CD4-positive, alpha-beta T cell (primary cell): ENCODE measurements at regions not wholly inside any gene's neighbourhood (a gene's known extent, or its start where the extent isn't known, plus 50 kb on each side); places are given as distances from the start of the nearest gene placed in this dataset.
"Not testable (repeated sequence)": the region's sequence is repeated elsewhere in the genome, so short reads cannot be mapped to it uniquely, and the experiment has no call there.

Source experiments
- ATAC-seq: fragments of 200-7000 bp; cut with Tn5 transposase; one replicate; pipeline ENCODE4 v1.10.0; 2022; ENCODE audit warnings: mild to moderate bottlenecking; ENCODE audit not compliant: poor library complexity
- CTCF ChIA-PET: fragments of 350-600 bp; sonication (Branson Sonifier 250); formaldehyde crosslinking; loops from one replicate; lab custom pipeline; 2021; ENCODE audit warnings: antibody characterized with exemption, inconsistent platforms; lab: Charles Lee
- POLR2A ChIA-PET: fragments of 350-600 bp; sonication (Branson Sonifier 250); formaldehyde crosslinking; loops from one replicate; lab custom pipeline; 2021; ENCODE audit warnings: antibody characterized with exemption, inconsistent platforms; lab: Charles Lee
- DNase-seq, 14 experiments: peaks; one replicate each; pipeline ENCODE4 v3.0.0-alpha.2; 2013 to 2020; ENCODE audit warnings: mixed read lengths in 2 of 14
- H3K27ac ChIP-seq, 2 donors: one replicate each; pipeline versions ENCODE4 v1.5.1 to v1.7.0; 2013; ENCODE audit warnings: low read length in 2 of 2, low read depth in 1 of 2, mild to moderate bottlenecking in 1 of 2
- H3K27me3 ChIP-seq, 2 experiments: 1 replicate in 1 of 2; 2 replicates in 1 of 2; pipeline versions ENCODE4 v1.6.1 to v1.7.0; 2013; ENCODE audit warnings: low read length in 2 of 2, control low read depth in 1 of 2, mild to moderate bottlenecking in 1 of 2, moderate library complexity in 1 of 2; ENCODE audit not compliant: insufficient read depth in 2 of 2, control insufficient read depth in 1 of 2
- H3K36me3 ChIP-seq: one replicate; pipeline ENCODE4 v1.6.1; 2013; ENCODE audit warnings: low read length, control low read depth; ENCODE audit not compliant: insufficient read depth
- H3K4me1 ChIP-seq: one replicate; pipeline ENCODE4 v1.6.1; 2013; ENCODE audit warnings: low read length, control low read depth; ENCODE audit not compliant: insufficient read depth
- H3K4me3 ChIP-seq: one replicate; pipeline ENCODE4 v1.5.1; 2013; ENCODE audit warnings: mild to moderate bottlenecking, low read length, moderate library complexity
- H3K9me3 ChIP-seq, 2 experiments: 1 replicate in 1 of 2; 2 replicates in 1 of 2; pipeline versions ENCODE4 v1.6.1 to v1.7.0; 2013; ENCODE audit warnings: low read length in 2 of 2, mild to moderate bottlenecking in 2 of 2, control low read depth in 1 of 2, moderate library complexity in 1 of 2; ENCODE audit not compliant: control insufficient read depth in 1 of 2, insufficient read depth in 1 of 2
- H3K27ac Mint-ChIP-seq: one replicate; pipeline ENCODE4 v1.8.0; 2020; ENCODE audit warnings: mixed read lengths
- H3K27me3 Mint-ChIP-seq: one replicate; pipeline ENCODE4 v1.8.0; 2021; ENCODE audit warnings: mixed read lengths
- H3K36me3 Mint-ChIP-seq: one replicate; pipeline ENCODE4 v1.8.0; 2021; ENCODE audit warnings: low read depth, mixed read lengths
- H3K4me1 Mint-ChIP-seq: one replicate; pipeline ENCODE4 v1.8.0; 2021; ENCODE audit warnings: low read depth, mixed read lengths
- H3K4me3 Mint-ChIP-seq: one replicate; pipeline ENCODE4 v1.8.0; 2020; ENCODE audit warnings: mild to moderate bottlenecking, mixed read lengths
- H3K9me3 Mint-ChIP-seq: one replicate; pipeline ENCODE4 v1.8.0; 2020; ENCODE audit warnings: mixed read lengths
- intact Hi-C, 2 experiments: fragments of 100-400 bp; cut with DNase I in 1 of 2; cut with micrococcal nuclease in 1 of 2; formaldehyde crosslinking; loops; one replicate each; pipeline versions ENCODE4 v1.15.1 to v1.9.0; 2023 to 2025; cut with DNase I, micrococcal nuclease
- TF ChIP-seq, protein P1 (sequence below): fragments of 200-600 bp; IDR thresholded peaks from one replicate; pipeline ENCODE4 v1.8.0; 2022; ENCODE audit warnings: antibody characterized with exemption, mild to moderate bottlenecking

DNA sequence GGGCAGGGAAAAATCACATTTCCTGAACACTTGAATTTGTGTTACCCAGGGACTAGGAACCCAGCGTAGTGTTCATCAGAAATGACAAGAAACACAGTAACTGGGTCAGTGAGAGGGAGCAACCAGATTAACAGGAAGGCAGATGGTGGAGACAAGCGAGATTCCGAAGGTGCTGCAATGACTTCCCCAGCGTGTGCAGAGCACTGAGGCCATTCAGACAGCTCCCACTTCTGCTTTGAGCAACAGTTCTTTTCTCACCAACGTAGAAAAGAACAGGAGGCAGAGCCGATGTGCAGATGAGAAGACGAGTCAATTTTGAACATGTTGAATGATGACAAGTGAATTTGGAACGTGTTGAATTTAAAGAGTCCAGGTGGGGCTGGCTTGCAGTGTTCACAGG, 63.1 kb upstream of the IFNGR1 start:
- intact Hi-C loops = no loop called here
- Histone ChIP-seq H3K4me3 (no peak overlapping the region), H3K4me1 (no peaks in the 10 kb centered on the region), H3K36me3 (no peaks in the 10 kb centered on the region), H3K27ac (no peak overlapping the region), H3K9me3 (no peaks in the 10 kb centered on the region), H3K27me3 (no peaks in the 10 kb centered on the region)
- ChIA-PET POLR2A (no interaction called here), CTCF (no interaction called here)
- H3K27me3 Mint-ChIP-seq = peaks cover 30% of the 10 kb centered on the region
- no peak overlapping the region for H3K27ac Mint-ChIP-seq
- peaks cover under 1% of the 10 kb centered on the region for H3K9me3 Mint-ChIP-seq
- H3K4me3 Mint-ChIP-seq = no peak overlapping the region
- ATAC-seq (no peak), DNase-seq (peak in 2 of 14 experiments; percentile 15 to 21)
- H3K36me3 Mint-ChIP-seq = no peaks in the 10 kb centered on the region
- TF ChIP-seq, protein P1, sequence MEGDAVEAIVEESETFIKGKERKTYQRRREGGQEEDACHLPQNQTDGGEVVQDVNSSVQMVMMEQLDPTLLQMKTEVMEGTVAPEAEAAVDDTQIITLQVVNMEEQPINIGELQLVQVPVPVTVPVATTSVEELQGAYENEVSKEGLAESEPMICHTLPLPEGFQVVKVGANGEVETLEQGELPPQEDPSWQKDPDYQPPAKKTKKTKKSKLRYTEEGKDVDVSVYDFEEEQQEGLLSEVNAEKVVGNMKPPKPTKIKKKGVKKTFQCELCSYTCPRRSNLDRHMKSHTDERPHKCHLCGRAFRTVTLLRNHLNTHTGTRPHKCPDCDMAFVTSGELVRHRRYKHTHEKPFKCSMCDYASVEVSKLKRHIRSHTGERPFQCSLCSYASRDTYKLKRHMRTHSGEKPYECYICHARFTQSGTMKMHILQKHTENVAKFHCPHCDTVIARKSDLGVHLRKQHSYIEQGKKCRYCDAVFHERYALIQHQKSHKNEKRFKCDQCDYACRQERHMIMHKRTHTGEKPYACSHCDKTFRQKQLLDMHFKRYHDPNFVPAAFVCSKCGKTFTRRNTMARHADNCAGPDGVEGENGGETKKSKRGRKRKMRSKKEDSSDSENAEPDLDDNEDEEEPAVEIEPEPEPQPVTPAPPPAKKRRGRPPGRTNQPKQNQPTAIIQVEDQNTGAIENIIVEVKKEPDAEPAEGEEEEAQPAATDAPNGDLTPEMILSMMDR = no peak
- no peaks in the 10 kb centered on the region for H3K4me1 Mint-ChIP-seq

DNA sequence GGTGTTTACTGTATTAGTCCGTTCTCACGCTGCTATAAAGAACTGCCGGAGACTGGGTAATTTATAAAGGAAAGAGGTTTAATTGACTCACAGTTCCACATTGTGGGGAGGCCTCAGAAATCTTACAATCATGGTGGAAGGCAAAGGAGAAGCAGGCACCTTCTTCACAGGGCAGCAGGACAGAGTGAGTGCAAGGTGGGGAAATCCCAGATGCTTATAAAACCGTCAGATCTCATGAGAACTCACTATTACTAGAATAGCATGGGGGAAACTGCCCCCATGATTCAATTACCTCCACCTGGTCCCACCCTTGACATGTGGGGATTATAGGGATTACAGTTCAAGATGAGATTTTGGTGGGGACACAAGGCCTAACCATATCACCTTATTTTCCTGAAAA, 60.1 kb upstream of the IFNGR1 start:
- H3K9me3 ChIP-seq, H3K36me3 Mint-ChIP-seq, H3K9me3 Mint-ChIP-seq, intact Hi-C loops, H3K4me3 Mint-ChIP-seq, DNase-seq, POLR2A ChIA-PET, ATAC-seq, H3K27ac Mint-ChIP-seq, H3K27ac ChIP-seq, H3K27me3 ChIP-seq, H3K4me3 ChIP-seq, H3K4me1 ChIP-seq, H3K36me3 ChIP-seq, H3K4me1 Mint-ChIP-seq: not testable (repeated sequence)
- CTCF ChIA-PET = interaction anchor here (0.6 kb wide), 1 partner anchor 682 kb away, joined by 6 read pairs; no protein-coding TSS in a partner anchor
- H3K27me3 Mint-ChIP-seq = peaks cover 35% of the 10 kb centered on the region

DNA sequence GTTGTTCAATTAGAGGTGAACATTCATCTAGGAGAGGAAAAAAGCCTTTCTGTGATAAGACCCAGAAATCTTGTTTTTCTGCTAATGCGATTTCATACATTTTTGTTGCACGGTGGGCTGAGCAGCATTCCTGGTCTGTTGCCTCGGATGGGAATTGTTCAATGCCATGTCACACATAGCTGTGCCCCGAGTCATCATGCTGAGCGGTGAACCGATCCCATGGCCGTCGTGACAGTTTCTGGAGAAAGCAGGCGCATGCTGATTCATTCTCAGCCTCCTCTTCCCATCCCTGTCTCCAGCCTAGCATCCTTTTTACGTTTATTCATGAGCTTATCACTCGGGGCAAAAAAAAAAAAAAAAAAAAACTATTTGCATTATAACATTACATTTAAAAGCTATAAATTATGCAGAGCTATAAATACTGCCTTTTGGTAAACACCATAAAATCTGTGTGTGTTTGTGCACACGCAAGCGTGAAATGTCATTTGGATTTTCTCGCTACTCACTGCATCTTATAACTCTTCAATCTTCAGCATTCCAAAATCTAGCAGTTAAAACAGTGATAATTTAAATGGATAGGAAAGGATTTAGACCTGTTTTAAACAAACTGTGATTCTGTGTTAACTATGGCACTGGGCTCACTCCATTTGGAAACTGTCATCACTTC, 58.9 kb upstream of the IFNGR1 start:
- POLR2A ChIA-PET = no interaction called here
- Histone ChIP-seq H3K4me1 (no peaks in the 10 kb centered on the region), H3K27me3 (no peaks in the 10 kb centered on the region), H3K4me3 (no peak overlapping the region), H3K9me3 (no peaks in the 10 kb centered on the region), H3K36me3 (no peaks in the 10 kb centered on the region), H3K27ac (no peak overlapping the region)
- H3K36me3 Mint-ChIP-seq = no peaks in the 10 kb centered on the region
- intact Hi-C loops = no loop called here
- TF ChIP-seq, protein P1 = no peak
- H3K4me1 Mint-ChIP-seq = no peaks in the 10 kb centered on the region
- ATAC-seq (no peak), DNase-seq (no peak)
- no peak overlapping the region for H3K4me3 Mint-ChIP-seq
- no peak overlapping the region for H3K27ac Mint-ChIP-seq
- H3K27me3 Mint-ChIP-seq = peaks cover 25% of the 10 kb centered on the region
- no peaks in the 10 kb centered on the region for H3K9me3 Mint-ChIP-seq
- CTCF ChIA-PET = no interaction called here
